ENCODE measurements at regions not wholly inside any gene's neighbourhood (a gene's known extent, or its start where the extent isn't known, plus 50 kb on each side); places are given as distances from the start of the nearest gene placed in this dataset.

DNA sequence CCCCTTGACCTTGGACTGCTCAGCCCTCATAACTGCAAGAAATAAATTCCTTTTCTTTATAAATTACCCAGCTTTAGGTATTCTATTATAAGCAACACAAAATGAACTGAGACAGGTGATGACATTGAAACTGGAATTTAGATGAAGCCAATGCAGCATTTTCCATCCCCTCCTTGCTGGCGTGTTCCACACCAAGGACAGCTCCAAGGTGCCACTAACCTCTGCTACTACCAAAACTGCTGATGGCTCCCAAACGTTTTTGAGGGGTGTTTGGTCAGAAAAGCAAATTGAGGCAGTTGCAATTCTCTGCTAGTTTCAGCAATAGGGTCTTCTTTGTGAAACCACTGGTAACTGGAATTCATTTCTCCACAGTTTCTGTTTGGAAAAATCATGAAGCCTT, 124.8 kb downstream of the DRD1 start:
- TF ChIP-seq, protein P1, sequence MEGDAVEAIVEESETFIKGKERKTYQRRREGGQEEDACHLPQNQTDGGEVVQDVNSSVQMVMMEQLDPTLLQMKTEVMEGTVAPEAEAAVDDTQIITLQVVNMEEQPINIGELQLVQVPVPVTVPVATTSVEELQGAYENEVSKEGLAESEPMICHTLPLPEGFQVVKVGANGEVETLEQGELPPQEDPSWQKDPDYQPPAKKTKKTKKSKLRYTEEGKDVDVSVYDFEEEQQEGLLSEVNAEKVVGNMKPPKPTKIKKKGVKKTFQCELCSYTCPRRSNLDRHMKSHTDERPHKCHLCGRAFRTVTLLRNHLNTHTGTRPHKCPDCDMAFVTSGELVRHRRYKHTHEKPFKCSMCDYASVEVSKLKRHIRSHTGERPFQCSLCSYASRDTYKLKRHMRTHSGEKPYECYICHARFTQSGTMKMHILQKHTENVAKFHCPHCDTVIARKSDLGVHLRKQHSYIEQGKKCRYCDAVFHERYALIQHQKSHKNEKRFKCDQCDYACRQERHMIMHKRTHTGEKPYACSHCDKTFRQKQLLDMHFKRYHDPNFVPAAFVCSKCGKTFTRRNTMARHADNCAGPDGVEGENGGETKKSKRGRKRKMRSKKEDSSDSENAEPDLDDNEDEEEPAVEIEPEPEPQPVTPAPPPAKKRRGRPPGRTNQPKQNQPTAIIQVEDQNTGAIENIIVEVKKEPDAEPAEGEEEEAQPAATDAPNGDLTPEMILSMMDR (IDR thresholded peaks at IDR 0.05; ENCODE audit: low read depth, low read length), result no peak
- no peak overlapping the region for H3K4me3 ChIP-seq (ENCODE audit: low read depth, low read length)

DNA sequence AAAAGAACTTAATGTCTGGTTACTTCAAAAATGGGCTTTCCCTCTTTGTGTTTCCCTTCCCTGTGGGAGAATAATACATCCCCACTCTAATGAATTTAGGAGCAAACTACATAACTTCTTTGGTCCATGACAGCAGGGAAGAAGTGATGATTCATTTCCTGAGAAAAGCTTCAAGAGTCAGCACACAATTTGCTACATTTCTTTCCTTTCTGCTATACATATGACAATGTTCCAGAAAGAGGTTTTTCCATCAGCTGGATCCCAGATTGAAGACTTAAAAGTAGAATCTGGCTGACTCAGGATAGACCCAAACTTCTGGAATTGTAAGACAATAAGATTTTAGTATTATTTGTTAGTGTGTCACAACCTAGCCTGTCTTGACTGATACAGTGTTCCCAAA, 126.1 kb downstream of the DRD1 start:
- H3K4me3 ChIP-seq (ENCODE audit: low read depth, low read length), result no peak overlapping the region
- TF ChIP-seq, protein P1 (IDR thresholded peaks at IDR 0.05; ENCODE audit: low read depth, low read length), result no peak

DNA sequence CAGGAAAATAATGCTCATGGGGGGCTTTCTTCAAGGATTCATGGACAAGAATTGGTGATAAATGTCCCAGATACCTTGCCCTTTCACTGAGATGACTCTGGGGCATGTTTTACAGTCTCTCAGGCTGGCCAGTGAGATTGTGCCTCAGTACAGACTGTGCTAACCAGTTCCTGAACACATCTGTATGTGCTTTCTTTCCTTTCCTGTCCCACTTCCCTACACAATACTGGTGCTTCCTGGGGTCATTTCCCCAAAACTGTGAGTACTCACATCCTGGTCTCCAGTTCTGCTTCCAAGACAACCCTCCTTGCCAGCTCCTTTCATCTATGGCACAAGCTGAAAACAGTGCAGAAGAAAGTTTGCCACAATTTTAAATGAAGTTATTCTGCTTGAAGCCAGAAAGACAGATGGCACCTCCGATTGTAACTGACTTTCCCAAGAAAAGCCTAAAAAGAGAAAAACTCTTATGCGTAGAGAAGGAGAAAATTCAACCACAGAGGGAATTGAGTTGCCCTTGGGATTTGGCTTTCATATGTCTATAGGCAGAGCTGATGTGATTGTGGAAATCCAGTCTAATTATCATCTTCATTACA, 134.7 kb downstream of the DRD1 start:
- TF ChIP-seq, protein P1 (IDR thresholded peaks at IDR 0.05; ENCODE audit: low read depth, low read length), result no peak
- H3K4me3 ChIP-seq (ENCODE audit: low read depth, low read length), result no peak overlapping the region

DNA sequence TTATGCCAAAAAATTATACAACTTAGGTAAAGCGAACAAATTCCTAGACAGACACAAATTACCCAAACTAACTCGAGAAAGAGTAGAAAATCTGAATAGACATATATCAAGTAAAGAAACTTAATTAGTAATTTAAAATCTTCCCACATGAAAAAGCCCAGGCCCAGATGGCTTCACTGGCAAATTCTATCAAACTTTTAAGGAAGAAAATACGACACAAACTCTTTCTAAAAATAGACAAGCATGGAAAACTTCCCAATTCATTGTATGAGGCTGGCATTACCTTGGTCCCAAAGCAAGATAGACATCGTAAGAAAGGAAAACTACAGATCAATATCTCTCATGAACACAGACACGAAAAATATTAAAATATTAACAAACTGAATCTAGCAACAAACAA, 135.3 kb downstream of the DRD1 start:
- no peak overlapping the region for H3K4me3 ChIP-seq (ENCODE audit: low read depth, low read length)
- TF ChIP-seq, protein P1 (IDR thresholded peaks at IDR 0.05; ENCODE audit: low read depth, low read length), result no peak

DNA sequence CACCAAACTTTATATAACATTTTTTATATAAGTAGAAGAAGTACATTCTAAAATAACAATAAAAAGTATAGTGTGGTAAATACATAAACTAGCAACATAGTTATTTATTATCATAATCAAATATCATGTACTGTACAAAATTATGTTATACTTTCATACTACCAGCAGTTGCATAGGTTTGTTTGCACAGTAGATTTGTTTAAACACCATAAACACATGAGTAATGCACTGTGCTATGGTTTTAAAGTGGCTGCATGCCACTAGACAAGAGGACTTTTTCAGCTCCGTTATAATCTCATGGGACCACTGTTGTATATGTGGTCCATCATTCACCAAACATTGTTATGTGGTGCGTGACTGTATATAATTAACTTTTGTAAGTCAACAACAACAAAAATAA, 137.6 kb downstream of the DRD1 start:
- TF ChIP-seq, protein P1 (IDR thresholded peaks at IDR 0.05; ENCODE audit: low read depth, low read length), result no peak
- no peak overlapping the region for H3K4me3 ChIP-seq (ENCODE audit: low read depth, low read length)

DNA sequence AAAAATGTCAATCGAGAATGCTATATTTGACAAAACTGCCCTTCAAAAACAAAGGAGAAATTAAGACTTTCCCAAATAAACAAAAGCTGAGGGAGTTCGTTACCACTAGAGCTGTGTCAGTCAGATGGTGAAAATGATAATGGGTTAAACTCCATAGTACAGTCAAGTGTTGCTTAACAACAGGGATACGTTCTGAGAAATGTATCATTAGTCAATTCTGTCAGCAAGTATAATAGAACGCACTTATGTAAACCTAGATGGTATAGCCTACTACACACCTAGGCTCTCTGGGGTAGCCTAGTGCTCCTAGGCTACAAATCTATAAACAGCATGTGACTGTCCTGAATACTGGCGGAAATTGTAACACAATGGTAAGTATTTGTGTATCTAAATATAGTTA, 138.7 kb downstream of the DRD1 start:
- H3K4me3 ChIP-seq (ENCODE audit: low read depth, low read length), result no peak overlapping the region
- TF ChIP-seq, protein P1 (IDR thresholded peaks at IDR 0.05; ENCODE audit: low read depth, low read length), result no peak

DNA sequence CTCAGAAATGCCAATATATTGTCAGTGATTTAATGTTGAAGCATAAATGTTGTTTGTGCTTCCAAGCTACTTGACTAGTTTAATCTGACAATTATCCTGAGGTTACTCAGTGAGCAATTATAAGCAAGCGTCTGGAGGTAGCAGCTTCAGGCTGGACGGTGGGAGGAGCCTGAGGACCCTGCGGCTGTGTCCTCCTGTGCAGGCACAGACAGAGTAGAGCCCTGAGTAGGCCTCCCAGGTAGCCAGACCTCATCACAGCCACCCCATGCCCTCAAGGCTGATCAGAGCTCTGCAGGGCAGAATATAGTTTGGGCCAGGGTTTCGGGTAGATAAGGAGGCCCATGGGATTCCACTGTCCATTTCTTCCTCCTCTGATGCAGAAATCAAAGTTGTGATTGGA, 153.6 kb downstream of the DRD1 start:
- no peak overlapping the region for H3K4me3 ChIP-seq (ENCODE audit: low read depth, low read length)
- TF ChIP-seq, protein P1 (IDR thresholded peaks at IDR 0.05; ENCODE audit: low read depth, low read length), result no peak
